SK-N-SH (cell line): ENCODE measurements at regions not wholly inside any gene's neighbourhood (a gene's known extent, or its start where the extent isn't known, plus 50 kb on each side); places are given as distances from the start of the nearest gene placed in this dataset.

Source experiments
- CTCF ChIA-PET: fragments of 300-600, 350-600 bp; formaldehyde crosslinking; extraction: SDS; loops from one replicate; lab custom pipeline; 2021; lab: Yijun Ruan, JAX
- POLR2A ChIA-PET: fragments of 350-600 bp; sonication (Branson Sonifier 250); formaldehyde crosslinking; extraction: SDS; loops from one replicate; lab custom pipeline; 2020; ENCODE audit warnings: antibody characterized with exemption, inconsistent platforms; lab: Yijun Ruan, JAX
- DNase-seq: peaks from one replicate; pipeline ENCODE4 v3.0.0; 2012
- H2AFZ ChIP-seq: fragments of 200-600 bp; sonication (generic); 2 replicates; pipeline ENCODE4 v1.8.1; 2016; ENCODE audit warnings: antibody characterized with exemption, mild to moderate bottlenecking, low read depth
- H3F3A ChIP-seq: fragments of 200-600 bp; sonication (generic); replicated peaks from 2 replicates; pipeline ENCODE3; 2016; ENCODE audit warnings: antibody characterized with exemption, mild to moderate bottlenecking; ENCODE audit not compliant: insufficient read depth
- H3K27ac ChIP-seq, 2 experiments: fragments of 200-500 bp in 1 of 2; fragments of 200-600 bp in 1 of 2; sonication (Bioruptor generic) in 1 of 2; sonication (generic), shearing (Covaris generic) in 1 of 2; 2 replicates each; pipeline versions ENCODE4 v1.5.1 to v1.6.1; 2014 to 2016; ENCODE audit warnings: low read depth in 2 of 2, inconsistent platforms in 1 of 2, low read length in 1 of 2, mild to moderate bottlenecking in 1 of 2, mixed read lengths in 1 of 2
- H3K27me3 ChIP-seq: fragments of 200-600 bp; sonication (generic), shearing (Covaris generic); 2 replicates; pipeline ENCODE4 v1.6.1; 2016; ENCODE audit warnings: mixed run types; ENCODE audit not compliant: insufficient read depth
- H3K36me3 ChIP-seq, 2 experiments: fragments of 200-500 bp in 1 of 2; fragments of 200-600 bp in 1 of 2; sonication (Bioruptor generic) in 1 of 2; sonication (generic) in 1 of 2; replicated peaks in 1 of 2; 2 replicates each; pipeline versions ENCODE3 to v1.5.1; 2014 to 2016; ENCODE audit warnings: low read length in 1 of 2, mild to moderate bottlenecking in 1 of 2; ENCODE audit not compliant: insufficient read depth in 2 of 2, control insufficient read depth in 1 of 2
- H3K4me1 ChIP-seq, 2 experiments: fragments of 200-500 bp in 1 of 2; fragments of 200-600 bp in 1 of 2; sonication (Bioruptor generic) in 1 of 2; sonication (generic), shearing (Covaris generic) in 1 of 2; 2 replicates each; pipeline versions ENCODE4 v1.5.1 to v1.6.1; 2014 to 2016; ENCODE audit warnings: low read depth in 1 of 2, low read length in 1 of 2, mixed run types in 1 of 2; ENCODE audit not compliant: insufficient read depth in 2 of 2, control insufficient read depth in 1 of 2
- H3K4me2 ChIP-seq: fragments of 200-600 bp; sonication (generic), shearing (Covaris generic); 2 replicates; pipeline ENCODE4 v1.6.1; 2017; ENCODE audit warnings: mixed run types
- H3K4me3 ChIP-seq, 2 experiments: fragments of 200-500 bp in 1 of 2; fragments of 200-600 bp in 1 of 2; sonication (Bioruptor generic) in 1 of 2; sonication (generic), shearing (Covaris generic) in 1 of 2; 2 replicates each; pipeline versions ENCODE4 v1.5.1 to v1.8.1; 2014 to 2016; ENCODE audit warnings: low read depth in 2 of 2, inconsistent platforms in 1 of 2, low read length in 1 of 2, mild to moderate bottlenecking in 1 of 2, mixed read lengths in 1 of 2, moderate library complexity in 1 of 2
- H3K79me2 ChIP-seq: fragments of 200-600 bp; sonication (generic); 2 replicates; pipeline ENCODE4 v1.8.1; 2017; ENCODE audit warnings: mild to moderate bottlenecking; ENCODE audit not compliant: insufficient read depth
- H3K9ac ChIP-seq: fragments of 200-600 bp; sonication (generic); 2 replicates; pipeline ENCODE4 v1.6.1; 2017; ENCODE audit warnings: mixed run types
- H3K9me2 ChIP-seq: fragments of 200-600 bp; sonication (generic); 2 replicates; pipeline ENCODE4 v1.6.1; 2017; ENCODE audit warnings: mixed run types
- H3K9me3 ChIP-seq: fragments of 200-600 bp; sonication (generic); 2 replicates; pipeline ENCODE4 v1.6.1; 2017; ENCODE audit warnings: mixed run types, mild to moderate bottlenecking, moderate library complexity
- H4K20me1 ChIP-seq: fragments of 200-600 bp; sonication (generic); 2 replicates; pipeline ENCODE4 v1.6.1; 2017; ENCODE audit warnings: mild to moderate bottlenecking, mixed run types; ENCODE audit not compliant: insufficient read depth
- EP300 ChIP-seq, 2 experiments: IDR thresholded peaks; 2 replicates each; pipeline versions ENCODE4 v1.4.0 to v1.6.1; 2012; ENCODE audit warnings: borderline replicate concordance in 1 of 2, low read depth in 1 of 2, low read length in 1 of 2
- FOXM1 ChIP-seq: IDR thresholded peaks from 2 replicates; pipeline ENCODE4 v1.4.0; 2012; ENCODE audit warnings: low read depth, mild to moderate bottlenecking
- GABPA ChIP-seq: IDR thresholded peaks from 2 replicates; pipeline ENCODE4 v1.4.0; 2012; ENCODE audit warnings: low read depth, mild to moderate bottlenecking
- NFIC ChIP-seq: IDR thresholded peaks from 2 replicates; pipeline ENCODE4 v1.4.0; 2012; ENCODE audit warnings: borderline replicate concordance
- POLR2AphosphoS5 ChIP-seq: IDR thresholded peaks from 2 replicates; pipeline ENCODE4 v1.6.1; 2012; ENCODE audit warnings: low read depth, low read length
- REST ChIP-seq: IDR thresholded peaks from 2 replicates; pipeline ENCODE4 v1.6.1; 2012; ENCODE audit warnings: mild to moderate bottlenecking, low read depth, low read length, moderate library complexity
- RFX5 ChIP-seq: IDR thresholded peaks from 2 replicates; pipeline ENCODE4 v1.6.1; 2012; ENCODE audit warnings: mild to moderate bottlenecking, improper control_type of control experiment, low read length
- RXRA ChIP-seq: IDR thresholded peaks from 2 replicates; pipeline ENCODE4 v1.4.0; 2012; ENCODE audit warnings: low read depth, mild to moderate bottlenecking, borderline replicate concordance
- TEAD4 ChIP-seq: IDR thresholded peaks from 2 replicates; pipeline ENCODE4 v1.4.0; 2012; ENCODE audit warnings: mild to moderate bottlenecking, borderline replicate concordance; ENCODE audit not compliant: insufficient read depth
- WGBS: methylation state at CpG from one replicate; pipeline ENCODE4 v1.1.6; 2017; ENCODE audit warnings: low lambda C conversion rate; 5-methylcytosine and 5-hydroxymethylcytosine counted together
- TF ChIP-seq, protein P1 (sequence below): IDR thresholded peaks from 2 replicates; pipeline ENCODE4; 2012
- TF ChIP-seq, protein P2 (sequence below): IDR thresholded peaks from 2 replicates; pipeline ENCODE4 v1.4.0; 2012; ENCODE audit warnings: low read depth

DNA sequence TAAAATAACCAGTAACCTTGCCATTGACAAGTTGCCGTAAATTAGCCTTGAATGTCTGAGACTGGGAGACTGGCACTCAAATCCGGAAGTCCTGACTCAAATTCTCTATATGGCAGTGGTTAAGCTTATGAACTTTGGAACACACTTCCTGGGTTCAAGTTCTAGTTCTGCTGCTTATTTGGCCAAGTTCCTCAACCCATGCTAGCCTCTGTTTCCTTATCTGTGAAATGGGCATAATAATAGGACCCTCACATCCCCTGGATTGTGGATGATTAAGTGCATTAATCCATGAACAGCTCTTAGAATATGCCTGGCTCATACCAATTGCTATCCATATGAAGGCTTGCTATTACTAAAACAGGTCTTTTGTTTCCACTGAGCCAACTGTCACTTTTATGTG lies 311.5 kb downstream of the EDEM1 start:
- Histone ChIP-seq H3K9ac (no peak overlapping the region), H3K4me1 (no peaks in the 10 kb centered on the region), H3K36me3 (no peaks in the 10 kb centered on the region), H3K27me3 (no peaks in the 10 kb centered on the region), H3F3A (no peaks in the 10 kb centered on the region), H4K20me1 (no peaks in the 10 kb centered on the region), H3K9me3 (no peaks in the 10 kb centered on the region), H2AFZ (no peak overlapping the region), H3K4me3 (no peak overlapping the region), H3K27ac (no peak overlapping the region), H3K4me2 (no peak overlapping the region), H3K79me2 (no peaks in the 10 kb centered on the region), H3K9me2 (no peaks in the 10 kb centered on the region)
- ChIA-PET CTCF (no interaction called here), POLR2A (no interaction called here)
- TF ChIP-seq POLR2AphosphoS5, result no peak
- no peak for TF ChIP-seq RXRA
- no peak for TF ChIP-seq FOXM1
- TF ChIP-seq, protein P1, sequence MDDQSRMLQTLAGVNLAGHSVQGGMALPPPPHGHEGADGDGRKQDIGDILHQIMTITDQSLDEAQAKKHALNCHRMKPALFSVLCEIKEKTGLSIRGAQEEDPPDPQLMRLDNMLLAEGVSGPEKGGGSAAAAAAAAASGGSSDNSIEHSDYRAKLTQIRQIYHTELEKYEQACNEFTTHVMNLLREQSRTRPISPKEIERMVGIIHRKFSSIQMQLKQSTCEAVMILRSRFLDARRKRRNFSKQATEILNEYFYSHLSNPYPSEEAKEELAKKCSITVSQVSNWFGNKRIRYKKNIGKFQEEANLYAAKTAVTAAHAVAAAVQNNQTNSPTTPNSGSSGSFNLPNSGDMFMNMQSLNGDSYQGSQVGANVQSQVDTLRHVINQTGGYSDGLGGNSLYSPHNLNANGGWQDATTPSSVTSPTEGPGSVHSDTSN, result no peak
- TF ChIP-seq EP300 (IDR thresholded peaks at IDR 0.05; ENCODE audit: borderline replicate concordance in 1 of 2, low read depth in 1 of 2, low read length in 1 of 2), result no peak
- 11% methylated on average over 2 of the region's 2 CpGs for whole genome bisulfite sequencing
- DNase-seq, result no peak

- DNase-seq, result no peak
Observed at GRCh38 chr3:5499404-5499803, 311.9 kb downstream of the EDEM1 start.

DNA sequence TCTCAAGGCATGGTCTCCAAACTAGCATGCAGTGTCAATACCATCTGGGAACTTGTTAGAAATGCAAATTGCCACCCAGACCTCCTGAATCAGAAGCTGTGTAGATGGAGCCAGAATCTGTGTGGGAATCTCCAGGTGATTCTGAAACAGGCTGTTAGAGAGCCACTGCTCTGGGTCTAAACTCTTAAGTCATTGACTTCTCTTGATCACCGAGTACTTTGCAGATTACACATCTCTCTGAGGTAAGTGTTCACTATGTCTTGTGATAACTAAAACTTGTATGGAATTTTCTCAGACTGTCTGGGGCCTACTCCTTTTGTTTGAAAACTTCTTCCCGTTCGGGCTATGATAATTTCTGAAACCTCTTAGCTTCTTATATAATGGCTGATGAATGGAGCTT lies 315.6 kb downstream of the EDEM1 start:
- H2AFZ ChIP-seq, result no peak overlapping the region
- WGBS, result 4% methylated on average over 3 of the region's 3 CpGs
- H4K20me1 ChIP-seq, result no peaks in the 10 kb centered on the region
- no peak for DNase-seq
- no peaks in the 10 kb centered on the region for H3K9me3 ChIP-seq
- no peaks in the 10 kb centered on the region for H3K9me2 ChIP-seq
- ChIA-PET CTCF (no interaction called here), POLR2A (no interaction called here)
- no peaks in the 10 kb centered on the region for H3K36me3 ChIP-seq
- no peaks in the 10 kb centered on the region for H3K79me2 ChIP-seq
- no peaks in the 10 kb centered on the region for H3K4me1 ChIP-seq
- no peak overlapping the region for H3K4me3 ChIP-seq
- no peak overlapping the region for H3K27ac ChIP-seq
- TF ChIP-seq TEAD4 (no peak), RXRA (no peak), REST (no peak), FOXM1 (no peak), GABPA (no peak), NFIC (no peak)
- TF ChIP-seq, protein P1, result no peak
- TF ChIP-seq, protein P2, sequence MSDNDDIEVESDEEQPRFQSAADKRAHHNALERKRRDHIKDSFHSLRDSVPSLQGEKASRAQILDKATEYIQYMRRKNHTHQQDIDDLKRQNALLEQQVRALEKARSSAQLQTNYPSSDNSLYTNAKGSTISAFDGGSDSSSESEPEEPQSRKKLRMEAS, result no peak
- H3F3A ChIP-seq, result no peaks in the 10 kb centered on the region
- H3K27me3 ChIP-seq, result no peaks in the 10 kb centered on the region
- no peak overlapping the region for H3K4me2 ChIP-seq
- H3K9ac ChIP-seq, result no peak overlapping the region

More at GRCh38 chr3:5499404-5499803, 311.9 kb downstream of the EDEM1 start:
- H3K9me2 ChIP-seq, result no peaks in the 10 kb centered on the region
- no peak overlapping the region for H3K4me3 ChIP-seq
- H3K9ac ChIP-seq, result no peak overlapping the region
- H3K36me3 ChIP-seq, result no peaks in the 10 kb centered on the region
- no peaks in the 10 kb centered on the region for H3K79me2 ChIP-seq
- no peaks in the 10 kb centered on the region for H3K4me1 ChIP-seq
- no peak overlapping the region for H3K27ac ChIP-seq
- H4K20me1 ChIP-seq, result no peaks in the 10 kb centered on the region
- no peak for TF ChIP-seq RFX5
- H3K9me3 ChIP-seq, result no peaks in the 10 kb centered on the region
- H3K27me3 ChIP-seq, result no peaks in the 10 kb centered on the region
- no peaks in the 10 kb centered on the region for H3F3A ChIP-seq
- H2AFZ ChIP-seq, result no peak overlapping the region
- WGBS, result 0% methylated on average over 1 of the region's 1 CpG
- H3K4me2 ChIP-seq, result no peak overlapping the region
- ChIA-PET POLR2A (no interaction called here), CTCF (no interaction called here)
